Neuronal stem cell (in vitro differentiated cells): ENCODE measurements at regions not wholly inside any gene's neighbourhood (a gene's known extent, or its start where the extent isn't known, plus 50 kb on each side); places are given as distances from the start of the nearest gene placed in this dataset.
A peak's percentile ranks its signal among the peaks of the same experiment; 100 is the strongest.

ENCODE experiments used
- DNase-seq: peaks from one replicate; pipeline ENCODE4 v3.0.0-alpha.2; 2013; ENCODE audit warnings: low spot score
- H2AFZ ChIP-seq: one replicate; pipeline ENCODE4 v1.6.1; 2013; ENCODE audit warnings: mild to moderate bottlenecking, low read length, inconsistent platforms
- H2AK5ac ChIP-seq: 2 replicates; pipeline ENCODE4 v1.6.1; 2013; ENCODE audit warnings: low read depth, mild to moderate bottlenecking, inconsistent platforms, low read length, moderate library complexity, mixed read lengths
- H2BK120ac ChIP-seq: 2 replicates; pipeline ENCODE4 v1.6.1; 2013; ENCODE audit warnings: low read depth, mild to moderate bottlenecking, inconsistent platforms, low read length, moderate library complexity, mixed read lengths
- H2BK12ac ChIP-seq: one replicate; pipeline ENCODE4 v1.6.1; 2013; ENCODE audit warnings: low read length, inconsistent platforms
- H2BK15ac ChIP-seq: 2 replicates; pipeline ENCODE4 v1.6.1; 2013; ENCODE audit warnings: mild to moderate bottlenecking, low read length, inconsistent platforms, mixed read lengths
- H2BK5ac ChIP-seq: one replicate; pipeline ENCODE4 v1.6.1; 2013; ENCODE audit warnings: inconsistent platforms, mild to moderate bottlenecking, low read length, moderate library complexity
- H3K14ac ChIP-seq: one replicate; pipeline ENCODE4 v1.6.1; 2013; ENCODE audit warnings: low read length, inconsistent platforms
- H3K18ac ChIP-seq: 2 replicates; pipeline ENCODE4 v1.6.1; 2013; ENCODE audit warnings: low read length, inconsistent platforms
- H3K23ac ChIP-seq: 2 replicates; pipeline ENCODE4 v1.6.1; 2013; ENCODE audit warnings: low read depth, mild to moderate bottlenecking, mixed read lengths, low read length, inconsistent platforms; ENCODE audit not compliant: poor library complexity
- H3K27ac ChIP-seq: replicated peaks from 3 replicates; pipeline ENCODE4 v1.5.1; 2013; ENCODE audit warnings: low read length, inconsistent platforms
- H3K27me3 ChIP-seq, 3 experiments: 2 replicates each; pipeline ENCODE4 v1.6.1; 2013; ENCODE audit warnings: low read length in 3 of 3, mild to moderate bottlenecking in 2 of 3, inconsistent platforms in 1 of 3, low read depth in 1 of 3, mixed read lengths in 1 of 3, moderate library complexity in 1 of 3; ENCODE audit not compliant: control insufficient read depth in 3 of 3, insufficient read depth in 3 of 3
- H3K36me3 ChIP-seq, 2 donors: replicated peaks in 1 of 2; 2 replicates each; pipeline ENCODE4 v1.6.1; 2013; ENCODE audit warnings: low read length in 2 of 2; ENCODE audit not compliant: control insufficient read depth in 2 of 2, insufficient read depth in 2 of 2
- H3K4ac ChIP-seq: 2 replicates; pipeline ENCODE4 v1.6.1; 2013; ENCODE audit warnings: inconsistent platforms, mild to moderate bottlenecking, low read length, moderate library complexity
- H3K4me1 ChIP-seq, 2 donors: 1 replicate in 1 of 2; 2 replicates in 1 of 2; pipeline ENCODE4 v1.6.1; 2013; ENCODE audit warnings: low read length in 2 of 2, low read depth in 1 of 2; ENCODE audit not compliant: control insufficient read depth in 2 of 2, insufficient read depth in 1 of 2
- H3K4me2 ChIP-seq: one replicate; pipeline ENCODE4 v1.6.1; 2013; ENCODE audit warnings: mild to moderate bottlenecking, low read length, inconsistent platforms; ENCODE audit not compliant: insufficient read depth, poor library complexity, severe bottlenecking
- H3K4me3 ChIP-seq, 2 donors: 2 replicates each; pipeline ENCODE4 v1.5.1; 2013; ENCODE audit warnings: low read length in 2 of 2, mild to moderate bottlenecking in 2 of 2, inconsistent platforms in 1 of 2, moderate library complexity in 1 of 2
- H3K79me1 ChIP-seq: one replicate; pipeline ENCODE4 v1.6.1; 2013; ENCODE audit warnings: low read depth, mild to moderate bottlenecking, inconsistent platforms, low read length, moderate library complexity
- H3K9ac ChIP-seq: one replicate; pipeline ENCODE4 v1.6.1; 2013; ENCODE audit warnings: mild to moderate bottlenecking, low read depth, low read length, inconsistent platforms; ENCODE audit not compliant: poor library complexity
- H3K9me3 ChIP-seq, 2 donors: replicated peaks in 1 of 2; 2 replicates each; pipeline versions ENCODE3 to v1.6.1; 2013; ENCODE audit warnings: low read length in 2 of 2, mild to moderate bottlenecking in 2 of 2, inconsistent platforms in 1 of 2, low read depth in 1 of 2, mixed read lengths in 1 of 2, moderate library complexity in 1 of 2; ENCODE audit not compliant: control insufficient read depth in 2 of 2, insufficient read depth in 1 of 2
- H4K8ac ChIP-seq: one replicate; pipeline ENCODE4 v1.6.1; 2013; ENCODE audit warnings: low read depth, mild to moderate bottlenecking, inconsistent platforms, low read length, moderate library complexity
- H4K91ac ChIP-seq: one replicate; pipeline ENCODE4 v1.6.1; 2013; ENCODE audit warnings: low read length, low read depth, mild to moderate bottlenecking, inconsistent platforms; ENCODE audit not compliant: poor library complexity
- WGBS, 2 donors: extraction: QIAGEN DNeasy Blood & Tissue Kit; methylation state at CpG; one replicate each; pipeline ENCODE4 v1.1.7; 2013; ENCODE audit warnings: missing lambda C conversion rate in 2 of 2, mixed read lengths in 1 of 2; ENCODE audit not compliant: insufficient read length in 2 of 2, insufficient replicate concordance in 1 of 2; ENCODE audit errors: extremely low coverage in 2 of 2; 5-methylcytosine and 5-hydroxymethylcytosine counted together

- H3K14ac ChIP-seq = no peak overlapping the region
- H2BK15ac ChIP-seq = no peak overlapping the region
- no peak overlapping the region for H2BK5ac ChIP-seq
- H2AK5ac ChIP-seq = no peak overlapping the region
- no peak overlapping the region for H3K27ac ChIP-seq
- H3K4ac ChIP-seq = no peak overlapping the region
- H2BK120ac ChIP-seq = no peak overlapping the region
- no peak overlapping the region for H4K91ac ChIP-seq
- H3K27me3 ChIP-seq = peaks cover 0 to 3% (median 0%) of the 10 kb centered on the region in 3 experiments
- no peaks in the 10 kb centered on the region for H3K36me3 ChIP-seq
- no peaks in the 10 kb centered on the region for H3K4me1 ChIP-seq
- H3K9me3 ChIP-seq = no peaks in the 10 kb centered on the region
- no peaks in the 10 kb centered on the region for H3K79me1 ChIP-seq
- no CpG with 5 or more reads among the region's 3 CpGs for WGBS, 2 donors
- H4K8ac ChIP-seq = no peak overlapping the region
- no peak overlapping the region for H3K9ac ChIP-seq
- no peak overlapping the region for H3K23ac ChIP-seq
- DNase-seq = no peak
- no peak overlapping the region for H3K4me3 ChIP-seq
- no peak overlapping the region for H2BK12ac ChIP-seq
- H3K18ac ChIP-seq = no peak overlapping the region
- H3K4me2 ChIP-seq = no peak overlapping the region
- H2AFZ ChIP-seq = no peak overlapping the region
Observed at GRCh38 chr15:101590785-101591184, 61.4 kb downstream of the TM2D3 start.

GRCh38 chr15:101583284-101583683, 68.9 kb downstream of the TM2D3 start:
- H2BK120ac ChIP-seq = no peak overlapping the region
- no peak overlapping the region for H3K27ac ChIP-seq
- no peak overlapping the region for H3K9ac ChIP-seq
- H3K23ac ChIP-seq = no peak overlapping the region
- peaks cover 0 to 3% (median 0%) of the 10 kb centered on the region in 3 experiments for H3K27me3 ChIP-seq
- H3K4me2 ChIP-seq = no peak overlapping the region
- H3K4ac ChIP-seq = no peak overlapping the region
- no peak overlapping the region for H2AFZ ChIP-seq
- no peak overlapping the region for H4K91ac ChIP-seq
- no peak overlapping the region for H3K4me3 ChIP-seq
- no peak overlapping the region for H3K14ac ChIP-seq
- H2BK12ac ChIP-seq = no peak overlapping the region
- no peak overlapping the region for H4K8ac ChIP-seq
- no peaks in the 10 kb centered on the region for H3K4me1 ChIP-seq
- no peak overlapping the region for H2AK5ac ChIP-seq
- no peak overlapping the region for H2BK5ac ChIP-seq
- DNase-seq = no peak
- H3K79me1 ChIP-seq = no peaks in the 10 kb centered on the region
- no peak overlapping the region for H3K18ac ChIP-seq
- H3K36me3 ChIP-seq = no peaks in the 10 kb centered on the region
- no peak overlapping the region for H2BK15ac ChIP-seq
- peaks cover 0 to 1% of the 10 kb centered on the region in 2 donors for H3K9me3 ChIP-seq

GRCh38 chr15:101580431-101580830, 71.8 kb downstream of the TM2D3 start:
- H3K14ac ChIP-seq = no peak overlapping the region
- no peak overlapping the region for H3K4ac ChIP-seq
- no peaks in the 10 kb centered on the region for H3K27me3 ChIP-seq
- WGBS, 2 donors = no CpG with 5 or more reads among the region's 11 CpGs
- no peak overlapping the region for H2AFZ ChIP-seq
- H3K9ac ChIP-seq = no peak overlapping the region
- H2AK5ac ChIP-seq = no peak overlapping the region
- H3K36me3 ChIP-seq = no peaks in the 10 kb centered on the region
- H3K4me2 ChIP-seq = no peak overlapping the region
- DNase-seq = no peak
- H2BK5ac ChIP-seq = no peak overlapping the region
- H2BK12ac ChIP-seq = no peak overlapping the region
- H3K18ac ChIP-seq = no peak overlapping the region
- H3K23ac ChIP-seq = no peak overlapping the region
- no peak overlapping the region for H2BK120ac ChIP-seq
- H3K79me1 ChIP-seq = no peaks in the 10 kb centered on the region
- no peak overlapping the region for H3K4me3 ChIP-seq
- H3K27ac ChIP-seq = no peak overlapping the region
- H4K91ac ChIP-seq = no peak overlapping the region
- H3K9me3 ChIP-seq = peaks cover 0 to 6% of the 10 kb centered on the region in 2 donors
- H3K4me1 ChIP-seq = no peaks in the 10 kb centered on the region
- H2BK15ac ChIP-seq = no peak overlapping the region
- no peak overlapping the region for H4K8ac ChIP-seq

- Histone ChIP-seq H4K8ac (no peak overlapping the region), H3K18ac (no peak overlapping the region), H2BK12ac (no peak overlapping the region), H3K4ac (no peak overlapping the region), H3K27me3 (no peaks in the 10 kb centered on the region), H3K14ac (no peak overlapping the region), H3K79me1 (no peaks in the 10 kb centered on the region), H3K9me3 (peaks cover 0 to 6% of the 10 kb centered on the region in 2 donors), H3K4me2 (no peak overlapping the region), H2BK15ac (no peak overlapping the region), H3K27ac (no peak overlapping the region), H3K23ac (no peak overlapping the region), H2AK5ac (no peak overlapping the region), H2AFZ (peak overlapping the region; percentile 27), H4K91ac (no peak overlapping the region), H3K36me3 (no peaks in the 10 kb centered on the region), H2BK5ac (peak overlapping the region; percentile 68), H3K9ac (no peak overlapping the region), H2BK120ac (no peak overlapping the region), H3K4me3 (no peak overlapping the region), H3K4me1 (no peaks in the 10 kb centered on the region)
- WGBS, 2 donors = no CpG with 5 or more reads among the region's 8 CpGs
- no peak for DNase-seq
Observed at GRCh38 chr15:101579631-101580163, 72.5 kb downstream of the TM2D3 start.
